DND-41 (cell line): ENCODE measurements at regions not wholly inside any gene's neighbourhood (a gene's known extent, or its start where the extent isn't known, plus 50 kb on each side); places are given as distances from the start of the nearest gene placed in this dataset.

Experiments used
- ATAC-seq: fragments of 200-7000 bp; cut with Tn5 transposase; 3 replicates; pipeline ENCODE4 v1.9.1; 2021; ENCODE audit warnings: low read depth; ENCODE audit not compliant: insufficient read depth
- DNase-seq: peaks from one replicate; pipeline ENCODE4 v3.0.0-alpha.2; 2020
- H2AFZ ChIP-seq: 2 replicates; pipeline ENCODE4 v1.6.0; 2012; ENCODE audit warnings: low read depth, low read length
- H3K27ac ChIP-seq: 2 replicates; pipeline ENCODE4 v1.5.1; 2012; ENCODE audit warnings: low read length, inconsistent platforms
- H3K27me3 ChIP-seq: fragments of 200-600 bp; sonication (generic); 2 replicates; pipeline ENCODE4 v1.6.0; 2012; ENCODE audit warnings: low read length, mild to moderate bottlenecking, inconsistent platforms; ENCODE audit not compliant: insufficient read depth, poor library complexity
- H3K36me3 ChIP-seq: 2 replicates; pipeline ENCODE4 v1.5.1; 2012; ENCODE audit warnings: low read length, inconsistent platforms; ENCODE audit not compliant: insufficient read depth
- H3K4me1 ChIP-seq: 2 replicates; pipeline ENCODE4 v1.5.1; 2012; ENCODE audit warnings: mild to moderate bottlenecking, low read length; ENCODE audit not compliant: insufficient read depth
- H3K4me2 ChIP-seq: 2 replicates; pipeline ENCODE4 v1.6.0; 2012; ENCODE audit warnings: mild to moderate bottlenecking, moderate library complexity, low read length, inconsistent platforms; ENCODE audit not compliant: insufficient read depth
- H3K4me3 ChIP-seq, 2 experiments: fragments of 200-600 bp in 1 of 2; shearing (Covaris generic) in 1 of 2; 2 replicates each; pipeline ENCODE4 v1.5.1; 2012 to 2016; ENCODE audit warnings: inconsistent platforms in 2 of 2, low read length in 2 of 2, mild to moderate bottlenecking in 2 of 2, low read depth in 1 of 2, moderate library complexity in 1 of 2
- H3K79me2 ChIP-seq: 2 replicates; pipeline ENCODE4 v1.6.0; 2012; ENCODE audit warnings: low read length, inconsistent platforms; ENCODE audit not compliant: insufficient read depth
- H3K9ac ChIP-seq: 2 replicates; pipeline ENCODE4 v1.6.0; 2012; ENCODE audit warnings: low read depth, mild to moderate bottlenecking, inconsistent platforms, low read length, moderate library complexity
- H3K9me3 ChIP-seq: 2 replicates; pipeline ENCODE4 v1.5.1; 2012; ENCODE audit warnings: low read length, moderate library complexity, mild to moderate bottlenecking, inconsistent platforms; ENCODE audit not compliant: insufficient read depth, severe bottlenecking
- H4K20me1 ChIP-seq: 2 replicates; pipeline ENCODE4 v1.6.0; 2012; ENCODE audit warnings: low read length; ENCODE audit not compliant: insufficient read depth
- EZH2 ChIP-seq: IDR thresholded peaks from 3 replicates; pipeline ENCODE4 v1.6.1; 2012; ENCODE audit warnings: borderline replicate concordance, low read depth, mild to moderate bottlenecking, moderate library complexity, low read length, inconsistent platforms; ENCODE audit not compliant: severe bottlenecking
- TF ChIP-seq, protein P1 (sequence below): IDR thresholded peaks from 2 replicates; pipeline ENCODE4 v1.5.1; 2012; ENCODE audit warnings: borderline replicate concordance, low read length, moderate library complexity, mild to moderate bottlenecking; ENCODE audit not compliant: poor library complexity, severe bottlenecking; ENCODE audit errors: extremely low read depth

GRCh38 chr2:2657121-2657962 is 326.3 kb upstream of the MYT1L start:
- Histone ChIP-seq H3K4me1 (no peaks in the 10 kb centered on the region), H3K27me3 (no peaks in the 10 kb centered on the region), H4K20me1 (no peaks in the 10 kb centered on the region), H2AFZ (no peak overlapping the region), H3K79me2 (no peaks in the 10 kb centered on the region), H3K36me3 (no peaks in the 10 kb centered on the region), H3K4me3 (no peak overlapping the region), H3K9ac (no peak overlapping the region), H3K27ac (no peak overlapping the region), H3K9me3 (no peaks in the 10 kb centered on the region), H3K4me2 (no peak overlapping the region)
- no peak for DNase-seq
- ATAC-seq: no peak
- no peak for TF ChIP-seq EZH2
- TF ChIP-seq, protein P1, sequence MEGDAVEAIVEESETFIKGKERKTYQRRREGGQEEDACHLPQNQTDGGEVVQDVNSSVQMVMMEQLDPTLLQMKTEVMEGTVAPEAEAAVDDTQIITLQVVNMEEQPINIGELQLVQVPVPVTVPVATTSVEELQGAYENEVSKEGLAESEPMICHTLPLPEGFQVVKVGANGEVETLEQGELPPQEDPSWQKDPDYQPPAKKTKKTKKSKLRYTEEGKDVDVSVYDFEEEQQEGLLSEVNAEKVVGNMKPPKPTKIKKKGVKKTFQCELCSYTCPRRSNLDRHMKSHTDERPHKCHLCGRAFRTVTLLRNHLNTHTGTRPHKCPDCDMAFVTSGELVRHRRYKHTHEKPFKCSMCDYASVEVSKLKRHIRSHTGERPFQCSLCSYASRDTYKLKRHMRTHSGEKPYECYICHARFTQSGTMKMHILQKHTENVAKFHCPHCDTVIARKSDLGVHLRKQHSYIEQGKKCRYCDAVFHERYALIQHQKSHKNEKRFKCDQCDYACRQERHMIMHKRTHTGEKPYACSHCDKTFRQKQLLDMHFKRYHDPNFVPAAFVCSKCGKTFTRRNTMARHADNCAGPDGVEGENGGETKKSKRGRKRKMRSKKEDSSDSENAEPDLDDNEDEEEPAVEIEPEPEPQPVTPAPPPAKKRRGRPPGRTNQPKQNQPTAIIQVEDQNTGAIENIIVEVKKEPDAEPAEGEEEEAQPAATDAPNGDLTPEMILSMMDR: no peak

- no peaks in the 10 kb centered on the region for H3K9me3 ChIP-seq
- DNase-seq (no peak), ATAC-seq (no peak)
- H3K27ac ChIP-seq: no peak overlapping the region
- no peak overlapping the region for H3K4me3 ChIP-seq
- H2AFZ ChIP-seq: no peak overlapping the region
- H3K4me1 ChIP-seq: no peaks in the 10 kb centered on the region
- no peaks in the 10 kb centered on the region for H3K27me3 ChIP-seq
- H3K79me2 ChIP-seq: no peaks in the 10 kb centered on the region
- no peaks in the 10 kb centered on the region for H4K20me1 ChIP-seq
- TF ChIP-seq, protein P1: no peak
- no peak for TF ChIP-seq EZH2
- H3K9ac ChIP-seq: no peak overlapping the region
- no peaks in the 10 kb centered on the region for H3K36me3 ChIP-seq
- H3K4me2 ChIP-seq: no peak overlapping the region
Measured at GRCh38 chr2:2656115-2657011, 325.3 kb upstream of the MYT1L start.

DNA sequence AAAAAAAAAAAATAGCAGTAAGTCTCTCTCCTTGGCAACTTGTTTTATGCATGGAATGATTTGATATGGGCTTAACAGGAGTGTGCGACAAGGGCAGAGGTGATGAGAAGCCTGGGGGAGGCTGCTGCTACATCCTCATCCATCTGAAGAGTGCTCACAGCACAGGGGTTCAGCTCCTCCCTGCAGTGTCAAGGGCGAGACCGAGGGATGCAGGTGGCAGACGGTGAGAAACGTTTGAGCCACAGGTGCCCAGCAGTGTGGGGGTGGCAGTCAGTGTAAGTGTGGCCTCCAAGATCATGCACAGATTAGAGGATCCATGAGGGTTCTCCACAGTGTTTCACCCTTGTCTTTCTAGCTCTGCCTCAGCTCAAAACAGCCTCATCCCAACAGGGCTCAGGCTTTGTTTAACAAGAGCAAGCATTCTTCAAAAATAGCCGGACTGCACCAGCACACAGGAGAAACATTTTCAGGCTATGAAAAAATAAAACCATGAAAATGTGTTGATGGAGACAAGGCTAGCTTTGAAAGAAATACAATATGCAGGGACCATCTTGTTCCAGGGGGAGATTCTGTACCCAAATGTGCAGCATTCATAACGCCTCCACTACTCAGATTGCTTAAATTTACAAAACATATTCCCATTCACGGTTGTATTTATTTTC is 324.5 kb upstream of the MYT1L start:
- H3K79me2 ChIP-seq: no peaks in the 10 kb centered on the region
- no peak for DNase-seq
- no peaks in the 10 kb centered on the region for H3K4me1 ChIP-seq
- no peak for ATAC-seq
- no peak overlapping the region for H3K4me3 ChIP-seq
- no peaks in the 10 kb centered on the region for H4K20me1 ChIP-seq
- no peak overlapping the region for H2AFZ ChIP-seq
- no peak overlapping the region for H3K4me2 ChIP-seq
- no peaks in the 10 kb centered on the region for H3K36me3 ChIP-seq
- no peak overlapping the region for H3K27ac ChIP-seq
- no peaks in the 10 kb centered on the region for H3K9me3 ChIP-seq
- TF ChIP-seq EZH2: no peak
- TF ChIP-seq, protein P1: no peak
- no peaks in the 10 kb centered on the region for H3K27me3 ChIP-seq
- no peak overlapping the region for H3K9ac ChIP-seq
